ENCODE measurements at regions not wholly inside any gene's neighbourhood (a gene's known extent, or its start where the extent isn't known, plus 50 kb on each side); places are given as distances from the start of the nearest gene placed in this dataset.
"Not testable (repeated sequence)": the region's sequence is repeated elsewhere in the genome, so short reads cannot be mapped to it uniquely, and the experiment has no call there.

- no peak for DNase-seq (ENCODE audit: extremely low read depth, low read depth)
- no peak for TF ChIP-seq CTCF (IDR thresholded peaks at IDR 0.05; ENCODE audit: low read depth, low read length)
Measured at GRCh38 chrX:1045680-1046314, 166.7 kb downstream of the CRLF2 start.

GRCh38 chrX:1041091-1041490, 171.4 kb downstream of the CRLF2 start:
- no peak for DNase-seq (ENCODE audit: extremely low read depth, low read depth)
- TF ChIP-seq CTCF (IDR thresholded peaks at IDR 0.05; ENCODE audit: low read depth, low read length): no peak

- not testable (repeated sequence) for DNase-seq (ENCODE audit: extremely low read depth, low read depth)
Measured at GRCh38 chrX:1035931-1036330, 176.5 kb downstream of the CRLF2 start.

- no peak for DNase-seq (ENCODE audit: extremely low read depth, low read depth)
- TF ChIP-seq CTCF (IDR thresholded peaks at IDR 0.05; ENCODE audit: low read depth, low read length): no peak
Measured at GRCh38 chrX:1035206-1035605, 177.2 kb downstream of the CRLF2 start.

- DNase-seq (ENCODE audit: extremely low read depth, low read depth): no peak
- no peak for TF ChIP-seq CTCF (IDR thresholded peaks at IDR 0.05; ENCODE audit: low read depth, low read length)
Measured at GRCh38 chrX:1034717-1035116, 177.7 kb downstream of the CRLF2 start.

- DNase-seq (ENCODE audit: extremely low read depth, low read depth): no peak
- TF ChIP-seq CTCF (IDR thresholded peaks at IDR 0.05; ENCODE audit: low read depth, low read length): no peak
Measured at GRCh38 chrX:1031521-1032430, 180.7 kb downstream of the CRLF2 start.

GRCh38 chrX:1029494-1029893, 183.0 kb downstream of the CRLF2 start:
- no peak for TF ChIP-seq CTCF (IDR thresholded peaks at IDR 0.05; ENCODE audit: low read depth, low read length)
- no peak for DNase-seq (ENCODE audit: extremely low read depth, low read depth)

All from AG09319 (cell line).